ENCODE measurements at regions not wholly inside any gene's neighbourhood (a gene's known extent, or its start where the extent isn't known, plus 50 kb on each side); places are given as distances from the start of the nearest gene placed in this dataset.

GRCh38 chr1:98054786-98055185, 134.0 kb upstream of the DPYD start:
- DNase-seq (ENCODE audit: low spot score): no peak
- no peak for TF ChIP-seq CTCF (IDR thresholded peaks at IDR 0.05; ENCODE audit: borderline replicate concordance, control extremely low read depth, extremely low read depth, insufficient read depth, missing control alignments)
- in situ Hi-C loops (cut with MboI; ENCODE audit: low sequenced_read_pairs, unreplicated experiment): loop anchor here (10.0 to 25.0 kb wide), 2 partner anchors 408 to 1090 kb away; no protein-coding TSS in a partner anchor

- DNase-seq (ENCODE audit: low spot score): no peak
- no peak for TF ChIP-seq CTCF (IDR thresholded peaks at IDR 0.05; ENCODE audit: borderline replicate concordance, control extremely low read depth, extremely low read depth, insufficient read depth, missing control alignments)
- in situ Hi-C loops (cut with MboI; ENCODE audit: low sequenced_read_pairs, unreplicated experiment): loop anchor here (10.0 to 25.0 kb wide), 2 partner anchors 408 to 1090 kb away; no protein-coding TSS in a partner anchor
Measured at GRCh38 chr1:98054367-98054701, 133.5 kb upstream of the DPYD start.

GRCh38 chr1:98053471-98054366, 132.9 kb upstream of the DPYD start:
- peak; percentile 79 for DNase-seq (ENCODE audit: low spot score)
- in situ Hi-C loops (cut with MboI; ENCODE audit: low sequenced_read_pairs, unreplicated experiment): loop anchor here (10.0 to 25.0 kb wide), 2 partner anchors 409 to 1089 kb away; no protein-coding TSS in a partner anchor
- peak; percentile 88 for TF ChIP-seq CTCF (IDR thresholded peaks at IDR 0.05; ENCODE audit: borderline replicate concordance, control extremely low read depth, extremely low read depth, insufficient read depth, missing control alignments)

- peak; percentile 61 for DNase-seq (ENCODE audit: low spot score)
- in situ Hi-C loops (cut with MboI; ENCODE audit: low sequenced_read_pairs, unreplicated experiment): loop anchor here (10.0 to 25.0 kb wide), 2 partner anchors 411 to 1086 kb away; no protein-coding TSS in a partner anchor
- TF ChIP-seq CTCF (IDR thresholded peaks at IDR 0.05; ENCODE audit: borderline replicate concordance, control extremely low read depth, extremely low read depth, insufficient read depth, missing control alignments): peak; percentile 89
Measured at GRCh38 chr1:98051065-98051675, 130.3 kb upstream of the DPYD start.

- DNase-seq (ENCODE audit: low spot score): no peak
- TF ChIP-seq CTCF (IDR thresholded peaks at IDR 0.05; ENCODE audit: borderline replicate concordance, control extremely low read depth, extremely low read depth, insufficient read depth, missing control alignments): no peak
- in situ Hi-C loops (cut with MboI; ENCODE audit: low sequenced_read_pairs, unreplicated experiment): loop anchor here (10.0 to 25.0 kb wide), 3 partner anchors 237 to 1085 kb away; no protein-coding TSS in a partner anchor
Measured at GRCh38 chr1:98049370-98050135, 128.7 kb upstream of the DPYD start.

- no peak for TF ChIP-seq CTCF (IDR thresholded peaks at IDR 0.05; ENCODE audit: borderline replicate concordance, control extremely low read depth, extremely low read depth, insufficient read depth, missing control alignments)
- no peak for DNase-seq (ENCODE audit: low spot score)
- in situ Hi-C loops (cut with MboI; ENCODE audit: low sequenced_read_pairs, unreplicated experiment): loop anchor here (25.0 kb wide), 1 partner anchor 237 kb away; no protein-coding TSS in a partner anchor
Measured at GRCh38 chr1:98048751-98049325, 128.0 kb upstream of the DPYD start.

Measured in GM13976 (cell line).